Esophagus squamous epithelium (tissue), 4 donors: ENCODE measurements at regions not wholly inside any gene's neighbourhood (a gene's known extent, or its start where the extent isn't known, plus 50 kb on each side); places are given as distances from the start of the nearest gene placed in this dataset.

Experiments
- POLR2A ChIP-seq, 4 donors: fragments of 450-650 bp; IDR thresholded peaks; one replicate each; pipeline ENCODE4 v1.6.1; 2017; ENCODE audit warnings: antibody characterized with exemption in 4 of 4, mild to moderate bottlenecking in 4 of 4, moderate library complexity in 3 of 4
- TF ChIP-seq, protein P1 (sequence below), 6 experiments: fragments of 450-650 bp in 4 of 6; fragments of 200-600 bp in 2 of 6; sonication (generic) in 2 of 6; IDR thresholded peaks; one replicate each; pipeline ENCODE4 v1.5.1; 2016 to 2019; ENCODE audit warnings: antibody characterized with exemption in 6 of 6, mild to moderate bottlenecking in 4 of 6, moderate library complexity in 4 of 6

DNA sequence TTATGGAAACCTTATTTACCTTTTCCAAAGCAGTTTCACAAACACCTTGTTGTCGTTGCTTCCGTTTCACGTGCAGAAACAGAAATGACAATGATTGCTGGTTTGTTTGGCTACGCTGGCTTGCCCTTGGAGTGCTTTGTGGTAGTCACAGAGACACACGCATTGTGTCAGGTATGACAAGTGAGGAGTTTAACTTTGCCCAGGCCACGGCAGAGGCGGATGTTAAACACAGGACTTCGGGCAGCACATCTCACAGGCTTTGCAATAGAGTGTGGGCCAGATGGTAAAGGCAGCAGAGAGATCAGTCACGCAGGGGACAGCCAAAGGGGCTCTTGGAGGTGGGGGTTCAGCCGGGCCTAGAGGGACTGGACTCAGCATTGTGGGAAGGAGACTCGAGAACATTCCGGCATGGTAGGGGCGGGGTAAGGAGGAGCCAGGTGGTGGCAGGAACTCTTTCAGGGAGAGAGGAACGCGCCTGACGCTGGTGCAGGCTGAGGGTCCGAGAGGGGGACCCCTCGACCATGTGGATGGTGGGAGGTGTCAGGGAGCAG lies 59.8 kb upstream of the KCNA1 start:
- no peak for TF ChIP-seq POLR2A (IDR thresholded peaks at IDR 0.05)
- TF ChIP-seq, protein P1, sequence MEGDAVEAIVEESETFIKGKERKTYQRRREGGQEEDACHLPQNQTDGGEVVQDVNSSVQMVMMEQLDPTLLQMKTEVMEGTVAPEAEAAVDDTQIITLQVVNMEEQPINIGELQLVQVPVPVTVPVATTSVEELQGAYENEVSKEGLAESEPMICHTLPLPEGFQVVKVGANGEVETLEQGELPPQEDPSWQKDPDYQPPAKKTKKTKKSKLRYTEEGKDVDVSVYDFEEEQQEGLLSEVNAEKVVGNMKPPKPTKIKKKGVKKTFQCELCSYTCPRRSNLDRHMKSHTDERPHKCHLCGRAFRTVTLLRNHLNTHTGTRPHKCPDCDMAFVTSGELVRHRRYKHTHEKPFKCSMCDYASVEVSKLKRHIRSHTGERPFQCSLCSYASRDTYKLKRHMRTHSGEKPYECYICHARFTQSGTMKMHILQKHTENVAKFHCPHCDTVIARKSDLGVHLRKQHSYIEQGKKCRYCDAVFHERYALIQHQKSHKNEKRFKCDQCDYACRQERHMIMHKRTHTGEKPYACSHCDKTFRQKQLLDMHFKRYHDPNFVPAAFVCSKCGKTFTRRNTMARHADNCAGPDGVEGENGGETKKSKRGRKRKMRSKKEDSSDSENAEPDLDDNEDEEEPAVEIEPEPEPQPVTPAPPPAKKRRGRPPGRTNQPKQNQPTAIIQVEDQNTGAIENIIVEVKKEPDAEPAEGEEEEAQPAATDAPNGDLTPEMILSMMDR (IDR thresholded peaks at IDR 0.05): no peak
